Dermis blood vessel endothelial cell (primary cell): ENCODE measurements at regions not wholly inside any gene's neighbourhood (a gene's known extent, or its start where the extent isn't known, plus 50 kb on each side); places are given as distances from the start of the nearest gene placed in this dataset.
"Not testable (repeated sequence)": the region's sequence is repeated elsewhere in the genome, so short reads cannot be mapped to it uniquely, and the experiment has no call there.

Experiments used
- DNase-seq: peaks from one replicate; pipeline ENCODE4 v3.0.0; 2010

GRCh38 chr13:59439776-59440428, 723.8 kb downstream of the DIAPH3 start:
- no peak for DNase-seq

- DNase-seq = not testable (repeated sequence)
Observed at GRCh38 chr13:59441068-59441467, 722.7 kb downstream of the DIAPH3 start.

- DNase-seq = no peak
Observed at GRCh38 chr13:59441596-59442280, 722.0 kb downstream of the DIAPH3 start.

GRCh38 chr13:59442461-59442860, 721.3 kb downstream of the DIAPH3 start:
- DNase-seq = no peak

GRCh38 chr13:59442944-59443486, 720.7 kb downstream of the DIAPH3 start:
- DNase-seq = peak; percentile 45

GRCh38 chr13:59444210-59444857, 719.4 kb downstream of the DIAPH3 start:
- DNase-seq = no peak

- DNase-seq = no peak
Observed at GRCh38 chr13:59445812-59446211, 717.9 kb downstream of the DIAPH3 start.

GRCh38 chr13:59446391-59446790, 717.3 kb downstream of the DIAPH3 start:
- no peak for DNase-seq

- no peak for DNase-seq
Observed at GRCh38 chr13:59447031-59447430, 716.7 kb downstream of the DIAPH3 start.

GRCh38 chr13:59447846-59448620, 715.7 kb downstream of the DIAPH3 start:
- DNase-seq = no peak

- DNase-seq = no peak
Observed at GRCh38 chr13:59449750-59450149, 714.0 kb downstream of the DIAPH3 start.

- DNase-seq = no peak
Observed at GRCh38 chr13:59450229-59450628, 713.5 kb downstream of the DIAPH3 start.

- no peak for DNase-seq
Observed at GRCh38 chr13:59451236-59451635, 712.5 kb downstream of the DIAPH3 start.

- no peak for DNase-seq
Observed at GRCh38 chr13:59452189-59452890, 711.4 kb downstream of the DIAPH3 start.

GRCh38 chr13:59458908-59459579, 704.7 kb downstream of the DIAPH3 start:
- DNase-seq = peak; percentile 85

- peak; percentile 30 for DNase-seq
Observed at GRCh38 chr13:59459972-59460371, 703.8 kb downstream of the DIAPH3 start.

GRCh38 chr13:59461411-59461810, 702.3 kb downstream of the DIAPH3 start:
- DNase-seq = peak; percentile 90

- DNase-seq = no peak
Observed at GRCh38 chr13:59463023-59463422, 700.7 kb downstream of the DIAPH3 start.

- DNase-seq = peak; percentile 22
Observed at GRCh38 chr13:59464926-59465325, 698.8 kb downstream of the DIAPH3 start.

- DNase-seq = no peak
Observed at GRCh38 chr13:59468396-59468795, 695.3 kb downstream of the DIAPH3 start.

GRCh38 chr13:59471106-59471505, 692.6 kb downstream of the DIAPH3 start:
- no peak for DNase-seq

- no peak for DNase-seq
Observed at GRCh38 chr13:59472134-59472533, 691.6 kb downstream of the DIAPH3 start.
